ENCODE measurements at regions not wholly inside any gene's neighbourhood (a gene's known extent, or its start where the extent isn't known, plus 50 kb on each side); places are given as distances from the start of the nearest gene placed in this dataset.

DNA sequence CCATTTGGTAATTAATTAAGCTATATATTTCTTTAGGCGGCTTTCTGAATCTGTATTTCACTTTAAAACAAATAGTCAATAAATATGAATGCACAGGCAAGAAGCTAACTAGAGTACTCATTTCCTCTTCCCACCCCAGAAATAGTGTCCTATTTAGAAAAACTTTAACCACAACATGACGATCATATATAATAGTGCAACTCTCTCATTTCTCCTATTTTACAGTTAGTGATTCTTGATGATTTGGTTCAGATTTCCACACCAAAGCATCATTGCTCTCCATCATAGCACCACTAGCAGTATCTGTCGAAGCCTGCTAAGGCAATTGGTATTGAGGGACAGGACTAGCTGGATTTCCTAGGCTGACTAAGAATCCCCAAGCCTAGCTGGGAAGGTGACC is 184.0 kb upstream of the GALNTL6 start:
- no peak for DNase-seq

DNA sequence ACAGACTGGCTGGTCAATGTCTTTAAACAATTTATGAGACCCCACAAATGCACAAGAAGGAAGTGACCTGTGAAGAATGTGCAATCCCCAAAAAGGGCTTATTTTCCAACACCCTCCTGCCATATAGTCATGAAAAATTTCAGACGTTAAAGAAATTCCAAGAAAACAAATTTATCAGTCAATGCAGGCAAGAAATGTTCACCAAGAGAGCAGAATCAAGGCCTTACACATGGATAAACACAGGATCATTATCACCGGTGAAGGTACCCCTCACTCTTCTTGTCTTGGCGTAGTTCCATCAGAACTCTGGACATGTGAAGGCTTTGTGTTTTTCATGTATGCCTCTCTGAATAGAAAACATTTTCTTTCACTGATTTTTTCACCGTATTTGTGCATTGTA is 186.7 kb upstream of the GALNTL6 start:
- no peak for DNase-seq

DNA sequence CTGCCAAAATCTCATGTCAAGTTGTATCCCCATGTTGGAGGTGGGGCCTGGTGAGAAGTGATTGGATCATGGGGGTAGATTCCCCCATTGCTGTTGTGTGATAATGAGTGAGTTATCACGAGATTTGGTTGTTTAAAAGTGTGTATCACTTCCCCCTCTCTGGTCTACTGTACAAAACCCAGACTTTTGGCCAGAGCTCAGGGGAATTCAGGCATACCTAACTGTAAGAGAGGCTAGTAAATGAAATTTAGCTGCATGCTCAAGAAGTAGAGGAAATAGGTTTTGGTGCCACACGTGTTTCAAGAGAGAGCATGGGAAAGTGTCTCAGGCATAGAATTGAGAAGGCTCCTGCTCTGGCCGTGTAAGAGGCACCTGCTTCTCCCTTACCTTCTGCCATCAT is 190.5 kb upstream of the GALNTL6 start:
- no peak for DNase-seq

DNA sequence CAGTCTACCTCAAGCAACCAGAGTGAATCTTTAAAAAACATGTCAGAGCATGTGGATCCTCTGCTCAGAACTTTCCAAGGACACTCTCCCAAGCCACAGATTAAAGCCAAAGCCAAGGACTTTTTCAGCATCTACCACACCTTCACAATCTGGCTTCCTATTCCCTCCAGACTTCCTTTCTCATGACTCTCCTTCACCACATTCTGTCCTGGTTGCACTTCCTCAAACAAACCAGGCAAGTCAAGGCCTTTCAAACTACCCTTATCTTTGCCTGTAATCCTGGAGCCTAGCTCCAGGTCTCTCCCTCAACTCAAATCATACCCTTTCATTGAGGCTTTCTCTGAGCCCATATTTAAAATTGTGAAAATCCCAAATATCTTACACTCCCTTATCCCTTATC is 191.6 kb upstream of the GALNTL6 start:
- DNase-seq, result no peak

- no peak for DNase-seq
Observed at GRCh38 chr4:171612907-171613306, 200.3 kb upstream of the GALNTL6 start.

GRCh38 chr4:171602638-171603355 is 210.4 kb upstream of the GALNTL6 start:
- DNase-seq, result no peak

- DNase-seq, result no peak
Observed at GRCh38 chr4:171601091-171601490, 212.1 kb upstream of the GALNTL6 start.

- DNase-seq, result no peak
Observed at GRCh38 chr4:171599628-171600027, 213.6 kb upstream of the GALNTL6 start.

DNA sequence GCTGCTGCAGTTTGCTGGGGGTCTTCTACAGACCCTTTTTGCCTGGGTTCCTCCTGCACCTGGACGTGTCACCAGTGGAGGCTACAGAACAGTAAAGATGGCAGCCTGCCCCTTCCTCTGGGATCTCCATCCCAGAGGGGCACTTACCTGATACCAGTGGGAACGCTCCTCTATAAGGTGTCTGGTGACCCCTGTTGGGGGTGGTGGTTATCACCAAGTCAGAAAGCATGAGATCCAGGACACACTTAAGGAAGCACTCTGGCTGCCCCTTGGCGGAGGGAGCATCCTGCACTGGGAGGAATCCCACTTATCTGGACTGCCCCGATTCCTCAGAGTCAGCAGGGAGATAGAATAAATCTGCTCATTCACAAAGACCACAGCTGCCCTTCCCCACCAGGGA is 218.9 kb upstream of the GALNTL6 start:
- no peak for DNase-seq

- DNase-seq, result no peak
Observed at GRCh38 chr4:171590716-171591115, 222.5 kb upstream of the GALNTL6 start.

- DNase-seq, result no peak
Observed at GRCh38 chr4:171588764-171589163, 224.4 kb upstream of the GALNTL6 start.

DNA sequence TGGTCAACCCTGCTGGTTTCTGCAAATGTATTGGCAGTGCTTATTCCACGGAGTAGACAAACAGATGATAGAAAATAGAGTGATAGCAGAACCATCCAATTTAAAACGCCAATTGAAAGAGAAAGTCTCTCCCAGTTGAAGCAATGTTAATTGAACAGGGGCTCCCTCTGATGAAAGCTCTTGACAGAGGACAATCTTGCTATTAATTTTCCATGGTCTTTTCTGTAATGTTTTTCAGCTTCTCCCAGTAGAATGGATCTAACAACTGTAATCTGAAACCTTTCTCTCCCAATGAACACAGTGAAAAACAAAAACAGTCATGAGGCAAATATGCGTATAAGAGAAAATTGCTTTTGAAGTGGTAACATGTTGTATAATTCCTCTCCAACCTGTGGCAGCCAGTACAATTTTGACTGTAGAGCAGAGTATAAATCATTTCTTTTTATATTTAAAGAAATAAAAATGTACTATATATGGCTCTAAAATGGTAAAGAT is 225.1 kb upstream of the GALNTL6 start:
- DNase-seq, result no peak

GRCh38 chr4:171583790-171584189 is 229.4 kb upstream of the GALNTL6 start:
- DNase-seq, result no peak

DNA sequence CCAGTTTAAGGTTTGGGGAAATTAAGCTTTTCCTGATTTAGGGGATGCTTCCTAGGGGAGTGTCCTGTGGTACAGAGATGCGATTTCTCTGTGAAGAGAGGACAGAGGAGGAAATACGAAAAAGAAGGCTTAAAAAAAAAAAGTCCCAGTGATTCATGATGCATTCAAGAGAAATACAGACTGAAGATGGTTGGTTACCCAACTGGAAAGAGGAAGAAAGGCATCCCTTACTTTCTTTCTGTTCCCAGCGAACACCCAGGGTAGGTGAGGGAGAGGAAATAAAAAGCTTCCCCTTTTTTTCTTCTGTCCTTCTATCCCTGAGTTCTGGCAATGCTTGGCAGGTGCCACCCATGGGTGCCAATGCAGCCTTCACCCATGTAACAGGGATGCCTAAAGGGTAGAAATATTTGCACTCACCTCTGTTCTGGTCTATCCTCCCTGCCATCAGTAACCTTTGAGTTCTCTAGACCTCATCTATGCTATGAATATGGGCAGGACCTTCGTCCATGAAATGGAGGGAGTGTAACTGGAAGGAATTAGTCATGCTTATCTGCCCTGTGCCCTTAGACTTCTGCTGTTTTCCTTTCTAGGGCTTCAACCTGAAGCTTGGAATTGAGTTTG is 230.1 kb upstream of the GALNTL6 start:
- no peak for DNase-seq

- no peak for DNase-seq
Observed at GRCh38 chr4:171573181-171573580, 240.0 kb upstream of the GALNTL6 start.

- DNase-seq, result no peak
Observed at GRCh38 chr4:171565130-171565788, 247.9 kb upstream of the GALNTL6 start.

DNA sequence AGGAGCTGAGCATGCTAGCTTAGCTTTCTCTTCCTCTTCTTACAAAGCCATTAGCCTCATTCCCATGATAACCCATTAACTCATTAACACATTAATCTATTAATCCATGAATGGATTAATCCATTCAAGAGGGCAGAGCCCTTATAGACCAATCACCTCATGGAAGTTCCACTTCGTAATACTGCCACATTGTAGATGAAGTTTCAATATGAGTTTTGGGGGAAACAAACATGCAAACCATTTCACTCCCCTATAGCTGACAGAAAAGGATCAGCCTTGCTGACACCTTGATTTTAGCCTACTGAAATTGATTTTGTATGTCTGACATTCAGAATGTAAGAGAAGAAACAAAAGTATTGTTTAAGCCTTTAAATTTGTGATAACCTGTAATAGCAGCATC is 251.8 kb upstream of the GALNTL6 start:
- no peak for DNase-seq

GRCh38 chr4:171553961-171554360 is 259.2 kb upstream of the GALNTL6 start:
- DNase-seq, result no peak

GRCh38 chr4:171542640-171543039 is 270.6 kb upstream of the GALNTL6 start:
- DNase-seq, result no peak

DNA sequence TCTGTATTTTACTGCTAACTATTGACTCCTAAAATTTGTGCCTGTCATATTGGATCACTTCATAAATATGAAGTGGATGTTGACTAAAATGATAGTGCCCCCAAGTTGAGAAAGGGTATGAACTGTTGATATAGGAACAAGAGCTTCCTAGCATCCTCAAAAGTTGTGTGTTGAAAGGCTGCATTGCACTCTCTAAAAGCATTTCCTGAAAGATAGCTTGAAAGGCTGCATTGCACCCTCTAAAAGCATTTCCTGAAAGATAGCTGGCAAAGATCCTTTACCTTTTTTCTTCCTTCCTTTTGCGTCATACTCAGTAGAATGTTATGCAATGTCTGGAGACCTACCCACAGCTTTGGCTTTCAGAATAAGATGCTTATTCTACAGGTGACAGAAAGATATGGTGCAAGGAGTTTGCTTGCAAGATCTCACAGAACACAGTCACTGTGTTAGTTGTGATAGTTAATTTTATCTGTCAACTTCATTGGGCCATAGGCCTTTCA is 274.6 kb upstream of the GALNTL6 start:
- DNase-seq, result no peak

DNA sequence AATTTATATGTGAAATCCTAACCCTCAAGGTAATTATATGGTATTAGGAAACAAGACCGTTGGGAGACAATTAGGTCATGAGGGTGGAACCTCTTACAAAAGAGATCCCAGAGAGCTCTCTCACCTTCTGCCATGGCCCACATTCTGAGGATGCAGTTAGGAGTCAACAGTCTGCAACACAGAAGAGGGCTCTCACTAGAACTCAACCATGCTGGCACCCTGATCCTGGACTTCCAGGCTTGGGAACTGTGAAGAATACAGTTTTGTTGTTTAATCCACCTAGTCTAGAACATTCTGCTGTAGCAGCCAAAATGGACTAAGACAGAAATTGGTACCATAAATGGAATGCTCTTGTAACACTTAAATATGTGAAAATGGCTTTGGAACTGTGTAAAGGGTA is 278.8 kb upstream of the GALNTL6 start:
- DNase-seq, result no peak

GRCh38 chr4:171532968-171533367 is 280.2 kb upstream of the GALNTL6 start:
- no peak for DNase-seq

DNA sequence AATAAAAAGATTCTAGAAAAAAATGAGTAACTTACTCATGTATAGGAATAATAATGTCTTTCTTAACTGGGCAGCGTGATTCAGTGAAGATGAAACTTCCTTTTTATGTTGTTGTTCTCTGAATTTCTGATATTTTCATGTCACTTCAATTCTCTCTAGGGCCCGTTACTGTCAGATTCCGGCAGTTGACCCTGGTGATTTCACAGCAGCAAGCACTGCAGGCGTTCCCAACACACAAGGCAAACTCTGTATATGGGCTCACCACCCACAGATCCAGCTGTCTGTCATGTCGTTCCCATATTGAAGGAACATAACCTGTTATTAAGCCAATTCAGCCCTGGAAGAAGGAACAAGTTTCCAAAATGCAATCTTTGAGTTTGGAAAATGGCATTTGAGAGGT is 288.3 kb upstream of the GALNTL6 start:
- DNase-seq, result no peak

- no peak for DNase-seq
Observed at GRCh38 chr4:171521726-171522125, 291.5 kb upstream of the GALNTL6 start.

Data from SHP77 treated with DMSO at 0.1 percent for 48 hours (cell line).